Loucy (cell line): ENCODE measurements at regions not wholly inside any gene's neighbourhood (a gene's known extent, or its start where the extent isn't known, plus 50 kb on each side); places are given as distances from the start of the nearest gene placed in this dataset.
"Not testable (repeated sequence)": the region's sequence is repeated elsewhere in the genome, so short reads cannot be mapped to it uniquely, and the experiment has no call there.

ENCODE experiments used
- EZH2phosphoT487 ChIP-seq: fragments of 200-600 bp; IDR thresholded peaks from 2 replicates; pipeline ENCODE4 v1.6.1; 2018; ENCODE audit warnings: antibody characterized with exemption, mild to moderate bottlenecking, moderate library complexity, borderline replicate concordance
- TF ChIP-seq, protein P1 (sequence below): fragments of 200-600 bp; sonication (generic); conservative IDR thresholded peaks from 2 replicates; pipeline ENCODE4 v1.5.1; 2014; ENCODE audit warnings: mild to moderate bottlenecking, antibody characterized with exemption, low read length

DNA sequence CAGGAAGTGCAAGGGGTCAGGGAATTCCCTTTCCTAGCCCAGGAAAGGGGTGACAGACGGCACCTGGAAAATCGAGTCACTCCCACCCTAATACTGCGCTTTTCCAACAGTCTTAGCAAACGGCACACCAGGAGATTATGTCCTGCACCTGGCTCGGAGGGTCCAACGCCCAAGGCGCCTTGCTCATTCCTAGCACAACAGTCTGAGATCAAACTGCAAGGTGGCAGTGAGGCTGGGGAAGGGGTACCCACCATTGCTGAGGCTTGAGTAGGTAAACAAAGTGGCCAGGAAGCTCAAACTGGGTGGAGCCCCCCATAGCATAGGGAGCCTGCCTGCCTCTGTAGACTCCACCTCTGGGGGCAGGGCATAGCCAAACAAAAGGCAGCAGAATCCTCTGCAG lies 618.5 kb upstream of the LRRN3 start:
- TF ChIP-seq, protein P1, sequence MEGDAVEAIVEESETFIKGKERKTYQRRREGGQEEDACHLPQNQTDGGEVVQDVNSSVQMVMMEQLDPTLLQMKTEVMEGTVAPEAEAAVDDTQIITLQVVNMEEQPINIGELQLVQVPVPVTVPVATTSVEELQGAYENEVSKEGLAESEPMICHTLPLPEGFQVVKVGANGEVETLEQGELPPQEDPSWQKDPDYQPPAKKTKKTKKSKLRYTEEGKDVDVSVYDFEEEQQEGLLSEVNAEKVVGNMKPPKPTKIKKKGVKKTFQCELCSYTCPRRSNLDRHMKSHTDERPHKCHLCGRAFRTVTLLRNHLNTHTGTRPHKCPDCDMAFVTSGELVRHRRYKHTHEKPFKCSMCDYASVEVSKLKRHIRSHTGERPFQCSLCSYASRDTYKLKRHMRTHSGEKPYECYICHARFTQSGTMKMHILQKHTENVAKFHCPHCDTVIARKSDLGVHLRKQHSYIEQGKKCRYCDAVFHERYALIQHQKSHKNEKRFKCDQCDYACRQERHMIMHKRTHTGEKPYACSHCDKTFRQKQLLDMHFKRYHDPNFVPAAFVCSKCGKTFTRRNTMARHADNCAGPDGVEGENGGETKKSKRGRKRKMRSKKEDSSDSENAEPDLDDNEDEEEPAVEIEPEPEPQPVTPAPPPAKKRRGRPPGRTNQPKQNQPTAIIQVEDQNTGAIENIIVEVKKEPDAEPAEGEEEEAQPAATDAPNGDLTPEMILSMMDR: not testable (repeated sequence)
- not testable (repeated sequence) for TF ChIP-seq EZH2phosphoT487
